WTC11 (cell line): ENCODE measurements at regions not wholly inside any gene's neighbourhood (a gene's known extent, or its start where the extent isn't known, plus 50 kb on each side); places are given as distances from the start of the nearest gene placed in this dataset.

Source experiments
- ATAC-seq: fragments of 200-7000 bp; cut with Tn5 transposase; 2 replicates; pipeline ENCODE4 v1.10.0; 2021; ENCODE audit warnings: mild to moderate bottlenecking, moderate library complexity
- CTCF ChIA-PET: fragments of 300-600 bp; sonication (Branson Sonifier 250); formaldehyde crosslinking; loops from one replicate; lab custom pipeline; 2021; ENCODE audit warnings: antibody characterized with exemption; lab: Charles Lee
- POLR2A ChIA-PET: fragments of 350-600 bp; sonication (Branson Sonifier 250); formaldehyde crosslinking; loops from one replicate; lab custom pipeline; 2021; ENCODE audit warnings: antibody characterized with exemption; lab: Charles Lee
- DNase-seq: peaks from one replicate; pipeline ENCODE4 v3.0.0; 2021; ENCODE audit warnings: low spot score
- H3K27ac Mint-ChIP-seq: 2 replicates; pipeline ENCODE4 v1.8.0; 2021; ENCODE audit warnings: mixed read lengths
- H3K27me3 Mint-ChIP-seq: 2 replicates; pipeline ENCODE4 v1.8.0; 2021; ENCODE audit warnings: low read depth, mild to moderate bottlenecking, moderate library complexity, mixed read lengths
- H3K36me3 Mint-ChIP-seq: 2 replicates; pipeline ENCODE4 v1.8.0; 2021; ENCODE audit warnings: mixed read lengths
- H3K4me1 Mint-ChIP-seq: 2 replicates; pipeline ENCODE4 v1.8.0; 2022; ENCODE audit warnings: mixed read lengths
- H3K4me3 Mint-ChIP-seq: 2 replicates; pipeline ENCODE4 v1.8.0; 2021; ENCODE audit warnings: mild to moderate bottlenecking, moderate library complexity, mixed read lengths
- H3K9me3 Mint-ChIP-seq: 2 replicates; pipeline ENCODE4 v1.8.0; 2021; ENCODE audit warnings: mixed read lengths
- CREB1 ChIP-seq: sonication (generic); formaldehyde crosslinking; IDR thresholded peaks from 2 replicates; pipeline ENCODE4 v1.8.0; 2023; ENCODE audit warnings: mild to moderate bottlenecking, missing genetic modification reagents
- CREM ChIP-seq: sonication (generic); formaldehyde crosslinking; IDR thresholded peaks from 2 replicates; pipeline ENCODE4 v1.8.1; 2022; ENCODE audit warnings: mild to moderate bottlenecking, missing genetic modification reagents, moderate library complexity
- ETV6 ChIP-seq: sonication (generic); formaldehyde crosslinking; IDR thresholded peaks from 2 replicates; pipeline ENCODE4 v1.8.1; 2022; ENCODE audit warnings: mild to moderate bottlenecking, missing genetic modification reagents
- FOXP1 ChIP-seq: sonication (generic); formaldehyde crosslinking; IDR thresholded peaks from 2 replicates; pipeline ENCODE4 v1.8.0; 2022; ENCODE audit warnings: missing genetic modification reagents, mild to moderate bottlenecking, moderate library complexity, borderline replicate concordance
- JAZF1 ChIP-seq: fragments of 250-450 bp; sonication (Bioruptor Pico); IDR thresholded peaks from 2 replicates; pipeline ENCODE4 v1.9.0; 2021; ENCODE audit warnings: moderate library complexity, mild to moderate bottlenecking, inconsistent platforms
- JUN ChIP-seq: sonication (generic); formaldehyde crosslinking; IDR thresholded peaks from 2 replicates; pipeline ENCODE4 v1.8.0; 2023; ENCODE audit warnings: mild to moderate bottlenecking, missing genetic modification reagents
- NR1H2 ChIP-seq: sonication (generic); formaldehyde crosslinking; IDR thresholded peaks from 2 replicates; pipeline ENCODE4 v1.9.0; 2021; ENCODE audit warnings: mild to moderate bottlenecking, moderate library complexity, missing genetic modification reagents
- NR2C2 ChIP-seq: sonication (generic); formaldehyde crosslinking; IDR thresholded peaks from 2 replicates; pipeline ENCODE4 v1.8.0; 2022; ENCODE audit warnings: mild to moderate bottlenecking, missing genetic modification reagents
- OVOL2 ChIP-seq: fragments of 250-450 bp; sonication (Bioruptor Pico); IDR thresholded peaks from 2 replicates; pipeline ENCODE4 v1.9.0; 2021; ENCODE audit warnings: mild to moderate bottlenecking, borderline replicate concordance
- PRRX2 ChIP-seq: fragments of 250-450 bp; sonication (Bioruptor Pico); IDR thresholded peaks from 2 replicates; pipeline ENCODE4 v1.8.0; 2021; ENCODE audit warnings: mild to moderate bottlenecking
- RELA ChIP-seq: sonication (generic); formaldehyde crosslinking; IDR thresholded peaks from 2 replicates; pipeline ENCODE4 v1.8.1; 2022; ENCODE audit warnings: missing genetic modification reagents, mild to moderate bottlenecking, borderline replicate concordance
- SMAD4 ChIP-seq: sonication (generic); formaldehyde crosslinking; IDR thresholded peaks from 2 replicates; pipeline ENCODE4 v1.8.0; 2022; ENCODE audit warnings: mild to moderate bottlenecking, missing genetic modification reagents
- SOX15 ChIP-seq: fragments of 250-450 bp; sonication (Bioruptor Pico); IDR thresholded peaks from 2 replicates; pipeline ENCODE4 v1.9.0; 2021; ENCODE audit warnings: mild to moderate bottlenecking
- SP1 ChIP-seq: sonication (generic); formaldehyde crosslinking; conservative IDR thresholded peaks from 2 replicates; pipeline ENCODE4 v1.8.1; 2022; ENCODE audit warnings: missing genetic modification reagents
- TEAD1 ChIP-seq: sonication (generic); formaldehyde crosslinking; IDR thresholded peaks from 2 replicates; pipeline ENCODE4 v1.8.0; 2022; ENCODE audit warnings: mild to moderate bottlenecking, missing genetic modification reagents
- TP53 ChIP-seq: sonication (generic); formaldehyde crosslinking; IDR thresholded peaks from 2 replicates; pipeline ENCODE4 v1.8.1; 2023; ENCODE audit warnings: mild to moderate bottlenecking, missing genetic modification reagents
- ZNF121 ChIP-seq: sonication (generic); formaldehyde crosslinking; IDR thresholded peaks from 2 replicates; pipeline ENCODE4 v1.8.0; 2023; ENCODE audit warnings: missing genetic modification reagents
- ZNF219 ChIP-seq: sonication (generic); formaldehyde crosslinking; IDR thresholded peaks from 2 replicates; pipeline ENCODE4 v1.8.0; 2023; ENCODE audit warnings: missing genetic modification reagents, mild to moderate bottlenecking, borderline replicate concordance
- ZNF232 ChIP-seq: sonication (generic); formaldehyde crosslinking; IDR thresholded peaks from 2 replicates; pipeline ENCODE4 v1.8.0; 2022; ENCODE audit warnings: mild to moderate bottlenecking, missing genetic modification reagents
- ZNF263 ChIP-seq: sonication (generic); formaldehyde crosslinking; IDR thresholded peaks from 2 replicates; pipeline ENCODE4 v1.8.1; 2022; ENCODE audit warnings: low read depth, mild to moderate bottlenecking, moderate library complexity, missing genetic modification reagents
- ZNF396 ChIP-seq: fragments of 250-450 bp; sonication (Bioruptor Pico); IDR thresholded peaks from 2 replicates; pipeline ENCODE4 v1.8.0; 2021; ENCODE audit warnings: mild to moderate bottlenecking, moderate library complexity, borderline replicate concordance
- ZNF416 ChIP-seq: fragments of 250-450 bp; sonication (Bioruptor Pico); IDR thresholded peaks from 2 replicates; pipeline ENCODE4 v1.9.0; 2021; ENCODE audit warnings: mild to moderate bottlenecking, inconsistent platforms
- ZNF423 ChIP-seq: fragments of 250-450 bp; sonication (Bioruptor Pico); IDR thresholded peaks from 2 replicates; pipeline ENCODE4 v2.1.2; 2022; ENCODE audit warnings: mild to moderate bottlenecking, moderate library complexity
- TF ChIP-seq, protein P1 (sequence below): fragments of 250-450 bp; sonication (Bioruptor Pico); IDR thresholded peaks from 2 replicates; pipeline ENCODE4 v1.8.0; 2021; ENCODE audit warnings: mild to moderate bottlenecking
- TF ChIP-seq, protein P2 (sequence below): sonication (generic); formaldehyde crosslinking; IDR thresholded peaks from 2 replicates; pipeline ENCODE4 v1.8.0; 2022; ENCODE audit warnings: mild to moderate bottlenecking, missing genetic modification reagents
- TF ChIP-seq, protein P3 (sequence below): fragments of 250-450 bp; sonication (Bioruptor Pico); conservative IDR thresholded peaks from 2 replicates; pipeline ENCODE4 v1.9.0; 2021; ENCODE audit warnings: mild to moderate bottlenecking
- TF ChIP-seq, protein P4 (sequence below): sonication (generic); formaldehyde crosslinking; IDR thresholded peaks from 2 replicates; pipeline ENCODE4 v1.8.0; 2023; ENCODE audit warnings: mild to moderate bottlenecking, missing genetic modification reagents
- TF ChIP-seq, protein P5 (sequence below): sonication (generic); formaldehyde crosslinking; IDR thresholded peaks from 2 replicates; pipeline ENCODE4 v1.8.1; 2023; ENCODE audit warnings: mild to moderate bottlenecking, missing genetic modification reagents, moderate library complexity
- TF ChIP-seq, protein P6 (sequence below): sonication (generic); formaldehyde crosslinking; IDR thresholded peaks from 2 replicates; pipeline ENCODE4 v1.8.1; 2022; ENCODE audit warnings: low read depth, mild to moderate bottlenecking, moderate library complexity, missing genetic modification reagents, borderline replicate concordance

DNA sequence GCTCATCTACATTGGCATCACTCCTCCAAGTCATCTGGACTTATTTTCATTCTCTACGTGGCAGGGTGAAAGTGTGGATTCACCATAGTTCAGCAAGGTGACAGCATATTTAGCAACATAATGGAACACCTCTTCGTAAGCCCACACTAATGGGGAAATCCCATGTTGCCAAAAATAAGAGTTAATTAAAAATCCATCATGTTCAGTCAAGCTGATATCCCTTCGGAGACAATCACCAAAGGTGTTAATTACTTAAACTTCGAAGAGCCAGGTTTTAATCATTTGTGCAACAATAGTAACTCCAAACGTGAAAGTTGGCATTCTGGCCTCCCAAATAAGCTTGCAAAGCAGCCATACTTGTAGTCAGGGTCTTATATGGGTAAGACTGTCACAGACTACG is 242.9 kb downstream of the NSG2 start:
- ATAC-seq (no peak), DNase-seq (no peak)
- CTCF ChIA-PET, result no interaction called here
- H3K27me3 Mint-ChIP-seq, result no peaks in the 10 kb centered on the region
- H3K4me3 Mint-ChIP-seq, result no peak overlapping the region
- peaks cover 5% of the 10 kb centered on the region for H3K9me3 Mint-ChIP-seq
- no peak overlapping the region for H3K27ac Mint-ChIP-seq
- POLR2A ChIA-PET, result no interaction called here
- no peaks in the 10 kb centered on the region for H3K36me3 Mint-ChIP-seq
- TF ChIP-seq, protein P1, sequence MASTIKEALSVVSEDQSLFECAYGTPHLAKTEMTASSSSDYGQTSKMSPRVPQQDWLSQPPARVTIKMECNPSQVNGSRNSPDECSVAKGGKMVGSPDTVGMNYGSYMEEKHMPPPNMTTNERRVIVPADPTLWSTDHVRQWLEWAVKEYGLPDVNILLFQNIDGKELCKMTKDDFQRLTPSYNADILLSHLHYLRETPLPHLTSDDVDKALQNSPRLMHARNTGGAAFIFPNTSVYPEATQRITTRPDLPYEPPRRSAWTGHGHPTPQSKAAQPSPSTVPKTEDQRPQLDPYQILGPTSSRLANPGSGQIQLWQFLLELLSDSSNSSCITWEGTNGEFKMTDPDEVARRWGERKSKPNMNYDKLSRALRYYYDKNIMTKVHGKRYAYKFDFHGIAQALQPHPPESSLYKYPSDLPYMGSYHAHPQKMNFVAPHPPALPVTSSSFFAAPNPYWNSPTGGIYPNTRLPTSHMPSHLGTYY (CRISPR knock-in tag), result no peak
- TF ChIP-seq ZNF396 (CRISPR knock-in tag) (no peak), CREB1 (no peak), ZNF232 (CRISPR knock-in tag) (no peak), NR1H2 (CRISPR knock-in tag) (no peak), SP1 (CRISPR knock-in tag) (no peak), SMAD4 (no peak), RELA (CRISPR knock-in tag) (no peak), JAZF1 (CRISPR knock-in tag) (no peak), ZNF416 (CRISPR knock-in tag) (no peak), ETV6 (no peak), SOX15 (CRISPR knock-in tag) (no peak), ZNF423 (CRISPR knock-in tag) (no peak), CREM (no peak), OVOL2 (CRISPR knock-in tag) (no peak), ZNF263 (CRISPR knock-in tag) (no peak), PRRX2 (no peak), FOXP1 (CRISPR knock-in tag) (no peak)
- TF ChIP-seq, protein P2, sequence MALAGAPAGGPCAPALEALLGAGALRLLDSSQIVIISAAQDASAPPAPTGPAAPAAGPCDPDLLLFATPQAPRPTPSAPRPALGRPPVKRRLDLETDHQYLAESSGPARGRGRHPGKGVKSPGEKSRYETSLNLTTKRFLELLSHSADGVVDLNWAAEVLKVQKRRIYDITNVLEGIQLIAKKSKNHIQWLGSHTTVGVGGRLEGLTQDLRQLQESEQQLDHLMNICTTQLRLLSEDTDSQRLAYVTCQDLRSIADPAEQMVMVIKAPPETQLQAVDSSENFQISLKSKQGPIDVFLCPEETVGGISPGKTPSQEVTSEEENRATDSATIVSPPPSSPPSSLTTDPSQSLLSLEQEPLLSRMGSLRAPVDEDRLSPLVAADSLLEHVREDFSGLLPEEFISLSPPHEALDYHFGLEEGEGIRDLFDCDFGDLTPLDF (CRISPR knock-in tag), result no peak
- TF ChIP-seq, protein P3, sequence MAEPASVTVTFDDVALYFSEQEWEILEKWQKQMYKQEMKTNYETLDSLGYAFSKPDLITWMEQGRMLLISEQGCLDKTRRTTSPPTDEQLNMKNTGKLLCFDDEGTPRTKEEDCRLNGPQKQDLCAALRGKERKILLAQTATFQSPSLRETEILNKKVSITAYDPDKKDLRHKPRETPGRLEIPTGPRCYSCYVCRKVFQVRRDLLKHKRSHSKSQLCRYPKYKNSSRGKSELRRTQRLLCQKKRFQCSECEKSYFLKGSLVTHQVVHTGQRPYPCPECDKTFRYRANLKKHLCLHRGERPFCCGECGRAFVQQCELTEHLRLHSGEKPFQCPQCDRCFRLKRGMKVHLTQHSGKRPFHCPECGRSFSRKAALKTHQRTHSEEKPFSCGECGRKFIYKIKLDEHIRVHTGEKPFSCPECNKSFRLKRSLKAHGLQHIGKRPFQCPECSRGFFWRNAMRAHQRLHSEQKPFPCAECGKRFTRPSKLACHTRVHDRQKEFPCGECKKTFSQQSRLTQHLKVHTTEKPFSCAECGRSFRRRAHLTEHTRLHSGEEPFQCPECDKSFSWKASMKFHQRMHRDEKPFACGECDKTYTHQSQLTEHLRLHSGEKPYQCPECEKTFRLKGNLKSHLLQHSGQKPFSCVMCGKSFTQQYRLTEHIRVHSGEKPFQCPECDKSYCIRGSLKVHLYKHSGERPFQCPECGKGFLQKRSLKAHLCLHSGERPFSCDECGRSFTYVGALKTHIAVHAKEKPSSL, result no peak
- H3K4me1 Mint-ChIP-seq, result no peaks in the 10 kb centered on the region

GRCh38 chr5:174291162-174291561 is 245.7 kb downstream of the NSG2 start:
- Mint-ChIP-seq H3K4me3 (no peak overlapping the region), H3K36me3 (no peaks in the 10 kb centered on the region), H3K27ac (no peak overlapping the region), H3K27me3 (no peaks in the 10 kb centered on the region; the same call in 1 of the 2 replicates), H3K4me1 (no peaks in the 10 kb centered on the region), H3K9me3 (peaks cover 5% of the 10 kb centered on the region)
- CTCF ChIA-PET, result interaction anchor here (1.6 kb wide), 1 partner anchor 26 kb away, joined by 5 read pairs; no protein-coding TSS in a partner anchor
- DNase-seq (no peak), ATAC-seq (no peak)
- POLR2A ChIA-PET, result no interaction called here
- TF ChIP-seq JUN (no peak), ZNF396 (CRISPR knock-in tag) (no peak), ZNF423 (CRISPR knock-in tag) (no peak), TP53 (CRISPR knock-in tag) (no peak), RELA (CRISPR knock-in tag) (no peak), ZNF121 (CRISPR knock-in tag) (no peak), TEAD1 (no peak), NR2C2 (CRISPR knock-in tag) (no peak), ZNF219 (CRISPR knock-in tag) (no peak)
- TF ChIP-seq, protein P4, sequence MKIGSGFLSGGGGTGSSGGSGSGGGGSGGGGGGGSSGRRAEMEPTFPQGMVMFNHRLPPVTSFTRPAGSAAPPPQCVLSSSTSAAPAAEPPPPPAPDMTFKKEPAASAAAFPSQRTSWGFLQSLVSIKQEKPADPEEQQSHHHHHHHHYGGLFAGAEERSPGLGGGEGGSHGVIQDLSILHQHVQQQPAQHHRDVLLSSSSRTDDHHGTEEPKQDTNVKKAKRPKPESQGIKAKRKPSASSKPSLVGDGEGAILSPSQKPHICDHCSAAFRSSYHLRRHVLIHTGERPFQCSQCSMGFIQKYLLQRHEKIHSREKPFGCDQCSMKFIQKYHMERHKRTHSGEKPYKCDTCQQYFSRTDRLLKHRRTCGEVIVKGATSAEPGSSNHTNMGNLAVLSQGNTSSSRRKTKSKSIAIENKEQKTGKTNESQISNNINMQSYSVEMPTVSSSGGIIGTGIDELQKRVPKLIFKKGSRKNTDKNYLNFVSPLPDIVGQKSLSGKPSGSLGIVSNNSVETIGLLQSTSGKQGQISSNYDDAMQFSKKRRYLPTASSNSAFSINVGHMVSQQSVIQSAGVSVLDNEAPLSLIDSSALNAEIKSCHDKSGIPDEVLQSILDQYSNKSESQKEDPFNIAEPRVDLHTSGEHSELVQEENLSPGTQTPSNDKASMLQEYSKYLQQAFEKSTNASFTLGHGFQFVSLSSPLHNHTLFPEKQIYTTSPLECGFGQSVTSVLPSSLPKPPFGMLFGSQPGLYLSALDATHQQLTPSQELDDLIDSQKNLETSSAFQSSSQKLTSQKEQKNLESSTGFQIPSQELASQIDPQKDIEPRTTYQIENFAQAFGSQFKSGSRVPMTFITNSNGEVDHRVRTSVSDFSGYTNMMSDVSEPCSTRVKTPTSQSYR, result no peak
- TF ChIP-seq, protein P5, sequence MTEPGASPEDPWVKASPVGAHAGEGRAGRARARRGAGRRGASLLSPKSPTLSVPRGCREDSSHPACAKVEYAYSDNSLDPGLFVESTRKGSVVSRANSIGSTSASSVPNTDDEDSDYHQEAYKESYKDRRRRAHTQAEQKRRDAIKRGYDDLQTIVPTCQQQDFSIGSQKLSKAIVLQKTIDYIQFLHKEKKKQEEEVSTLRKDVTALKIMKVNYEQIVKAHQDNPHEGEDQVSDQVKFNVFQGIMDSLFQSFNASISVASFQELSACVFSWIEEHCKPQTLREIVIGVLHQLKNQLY (CRISPR knock-in tag), result no peak
- TF ChIP-seq, protein P6, sequence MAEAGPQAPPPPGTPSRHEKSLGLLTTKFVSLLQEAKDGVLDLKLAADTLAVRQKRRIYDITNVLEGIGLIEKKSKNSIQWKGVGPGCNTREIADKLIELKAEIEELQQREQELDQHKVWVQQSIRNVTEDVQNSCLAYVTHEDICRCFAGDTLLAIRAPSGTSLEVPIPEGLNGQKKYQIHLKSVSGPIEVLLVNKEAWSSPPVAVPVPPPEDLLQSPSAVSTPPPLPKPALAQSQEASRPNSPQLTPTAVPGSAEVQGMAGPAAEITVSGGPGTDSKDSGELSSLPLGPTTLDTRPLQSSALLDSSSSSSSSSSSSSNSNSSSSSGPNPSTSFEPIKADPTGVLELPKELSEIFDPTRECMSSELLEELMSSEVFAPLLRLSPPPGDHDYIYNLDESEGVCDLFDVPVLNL (CRISPR knock-in tag), result no peak
